PFSK-1 (cell line): ENCODE measurements at regions not wholly inside any gene's neighbourhood (a gene's known extent, or its start where the extent isn't known, plus 50 kb on each side); places are given as distances from the start of the nearest gene placed in this dataset.

Experiments
- FOXP2 ChIP-seq: optimal IDR thresholded peaks from 2 replicates; pipeline ENCODE3; 2011; ENCODE audit warnings: borderline replicate concordance, control low read depth, inconsistent platforms; ENCODE audit not compliant: insufficient read depth; ENCODE audit errors: extremely low read length, extremely low read depth
- POLR2AphosphoS5 ChIP-seq: IDR thresholded peaks from 2 replicates; pipeline ENCODE4 v1.6.1; 2012; ENCODE audit warnings: low read depth, mild to moderate bottlenecking, control low read depth, low read length, moderate library complexity
- REST ChIP-seq, 2 experiments: IDR thresholded peaks; 2 replicates each; pipeline versions ENCODE4 v1.6.1 to v1.8.0; 2011 to 2012; ENCODE audit warnings: low read depth in 2 of 2, low read length in 2 of 2, control low read depth in 1 of 2, inconsistent platforms in 1 of 2, mild to moderate bottlenecking in 1 of 2, moderate library complexity in 1 of 2; ENCODE audit not compliant: insufficient read depth in 1 of 2
- SIN3A ChIP-seq: IDR thresholded peaks from 2 replicates; pipeline ENCODE4 v1.6.1; 2012; ENCODE audit warnings: mild to moderate bottlenecking, low read length, moderate library complexity, borderline replicate concordance; ENCODE audit not compliant: insufficient read depth
- TAF1 ChIP-seq: IDR thresholded peaks from 2 replicates; pipeline ENCODE4 v1.6.1; 2012; ENCODE audit warnings: low read length, control low read depth, borderline replicate concordance; ENCODE audit not compliant: insufficient read depth

- no peak for TF ChIP-seq SIN3A
- no peak for TF ChIP-seq TAF1
- no peak for TF ChIP-seq REST (IDR thresholded peaks at IDR 0.05; ENCODE audit: insufficient read depth in 1 of 2, low read depth in 2 of 2, low read length in 2 of 2)
- TF ChIP-seq POLR2AphosphoS5, result no peak
- TF ChIP-seq FOXP2, result no peak
Measured at GRCh38 chrX:65608026-65608425, 59.4 kb upstream of the MSN start.
